Caco-2 (cell line): ENCODE measurements at regions not wholly inside any gene's neighbourhood (a gene's known extent, or its start where the extent isn't known, plus 50 kb on each side); places are given as distances from the start of the nearest gene placed in this dataset.

Experiments
- BruUV-seq: library from RNA; stranded (reverse); fragments of 400-500 nt; replicated peaks from 2 replicates; lab custom pipeline; 2021; lab: Mats Ljungman, UMichigan
- CTCF ChIA-PET: fragments of 300-600 bp; sonication (Branson Sonifier 250); formaldehyde crosslinking; loops from one replicate; lab custom pipeline; 2022; ENCODE audit warnings: antibody characterized with exemption; lab: Charles Lee
- POLR2A ChIA-PET: fragments of 300-600 bp; sonication (Branson Sonifier 250); formaldehyde crosslinking; loops from one replicate; lab custom pipeline; 2022; ENCODE audit warnings: antibody characterized with exemption; lab: Charles Lee
- DNase-seq, 2 experiments: peaks; one replicate each; pipeline versions ENCODE4 v3.0.0 to v3.0.0-alpha.2; 2020 to 2022
- H3K27me3 ChIP-seq: replicated peaks from 2 replicates; pipeline ENCODE4 v1.6.0; 2011; ENCODE audit warnings: low read length; ENCODE audit not compliant: control insufficient read depth, insufficient read depth
- H3K36me3 ChIP-seq: 2 replicates; pipeline ENCODE4 v1.5.1; 2011; ENCODE audit warnings: low read length; ENCODE audit not compliant: control insufficient read depth, insufficient read depth
- H3K4me1 ChIP-seq: fragments of 250-450 bp; sonication (Bioruptor Pico); 2 replicates; pipeline ENCODE4 v1.5.1; 2020; ENCODE audit warnings: mild to moderate bottlenecking
- H3K4me3 ChIP-seq: 2 replicates; pipeline ENCODE4 v1.5.1; 2011; ENCODE audit warnings: low read depth, mild to moderate bottlenecking, control low read depth, low read length
- H3K9me3 ChIP-seq: fragments of 250-450 bp; sonication (Bioruptor Pico); 2 replicates; pipeline ENCODE4 v1.5.1; 2020; ENCODE audit warnings: mild to moderate bottlenecking, moderate library complexity
- H3K27ac Mint-ChIP-seq: one replicate; pipeline ENCODE4 v1.8.0; 2022; ENCODE audit warnings: mixed read lengths; ENCODE audit not compliant: unreplicated experiment
- H3K27me3 Mint-ChIP-seq: one replicate; pipeline ENCODE4 v1.8.0; 2022; ENCODE audit warnings: mixed read lengths; ENCODE audit not compliant: insufficient read depth, unreplicated experiment
- H3K36me3 Mint-ChIP-seq: one replicate; pipeline ENCODE4 v1.8.0; 2022; ENCODE audit warnings: mild to moderate bottlenecking, mixed read lengths; ENCODE audit not compliant: insufficient read depth, unreplicated experiment
- H3K4me1 Mint-ChIP-seq: one replicate; pipeline ENCODE4 v1.8.0; 2022; ENCODE audit warnings: low read depth, mixed read lengths; ENCODE audit not compliant: unreplicated experiment
- H3K4me3 Mint-ChIP-seq: one replicate; pipeline ENCODE4 v1.8.0; 2022; ENCODE audit warnings: mild to moderate bottlenecking, moderate library complexity, mixed read lengths; ENCODE audit not compliant: unreplicated experiment
- H3K9me3 Mint-ChIP-seq: one replicate; pipeline ENCODE4 v1.8.0; 2022; ENCODE audit warnings: mixed read lengths; ENCODE audit not compliant: unreplicated experiment
- CTCF ChIP-seq, 2 experiments: fragments of 200-600 bp in 1 of 2; IDR thresholded peaks; 1 replicate in 1 of 2; 2 replicates in 1 of 2; pipeline versions ENCODE4 v1.5.1 to v1.8.0; 2011 to 2022; ENCODE audit warnings: antibody characterized with exemption in 1 of 2, control low read depth in 1 of 2, inconsistent platforms in 1 of 2, low read depth in 1 of 2, low read length in 1 of 2, mild to moderate bottlenecking in 1 of 2, moderate library complexity in 1 of 2; ENCODE audit not compliant: insufficient read depth in 1 of 2, severe bottlenecking in 1 of 2, unreplicated experiment in 1 of 2
- intact Hi-C: fragments of 100-400 bp; cut with micrococcal nuclease; formaldehyde crosslinking; loops from one replicate; pipeline ENCODE4 v1.10.0; 2022; ENCODE audit not compliant: unreplicated experiment

DNA sequence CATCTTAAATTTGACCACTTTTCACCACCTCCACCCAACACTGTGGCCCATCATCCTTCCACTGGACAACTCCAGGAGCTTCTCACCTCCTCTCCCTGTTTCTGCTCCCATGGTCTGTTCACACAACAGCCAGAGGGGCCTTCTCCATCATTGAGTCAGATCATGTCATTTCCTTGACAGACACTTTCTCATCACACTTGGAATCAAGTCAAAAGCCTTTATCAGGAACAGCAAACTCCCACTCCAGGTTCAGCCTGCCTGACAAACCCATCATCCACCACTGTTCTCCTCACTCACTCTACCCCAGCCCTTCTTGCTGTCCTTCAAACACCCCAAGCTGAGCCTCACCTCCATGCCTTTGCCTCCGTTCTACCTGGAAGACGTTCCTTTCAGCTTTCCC is 78.4 kb upstream of the ADRA1B start:
- H3K4me3 Mint-ChIP-seq, result no peak overlapping the region
- intact Hi-C loops, result no loop called here
- Histone ChIP-seq H3K4me1 (no peaks in the 10 kb centered on the region), H3K36me3 (no peaks in the 10 kb centered on the region), H3K9me3 (no peaks in the 10 kb centered on the region), H3K4me3 (no peak overlapping the region), H3K27me3 (no peaks in the 10 kb centered on the region; the same call in none of the 2 replicates)
- peaks cover 21% of the 10 kb centered on the region for H3K27me3 Mint-ChIP-seq
- DNase-seq, result no peak
- no peaks in the 10 kb centered on the region for H3K9me3 Mint-ChIP-seq
- ChIA-PET CTCF (no interaction called here), POLR2A (no interaction called here)
- no peaks in the 10 kb centered on the region for H3K36me3 Mint-ChIP-seq
- H3K27ac Mint-ChIP-seq, result no peak overlapping the region
- no peaks in the 10 kb centered on the region for H3K4me1 Mint-ChIP-seq
- no peak for TF ChIP-seq CTCF (IDR thresholded peaks at IDR 0.05; ENCODE audit: insufficient read depth in 1 of 2, low read depth in 1 of 2, low read length in 1 of 2, severe bottlenecking in 1 of 2, unreplicated experiment in 1 of 2)
- BruUV-seq, result no TSS peak

GRCh38 chr5:159838551-159839222 is 77.6 kb upstream of the ADRA1B start:
- H3K9me3 Mint-ChIP-seq, result no peaks in the 10 kb centered on the region
- H3K27me3 Mint-ChIP-seq, result peaks cover 16% of the 10 kb centered on the region
- no peaks in the 10 kb centered on the region for H3K4me1 ChIP-seq
- no peak for DNase-seq
- BruUV-seq, result no TSS peak
- TF ChIP-seq CTCF (IDR thresholded peaks at IDR 0.05; ENCODE audit: insufficient read depth in 1 of 2, low read depth in 1 of 2, low read length in 1 of 2, severe bottlenecking in 1 of 2, unreplicated experiment in 1 of 2), result no peak
- ChIA-PET POLR2A (no interaction called here), CTCF (no interaction called here)
- H3K36me3 ChIP-seq, result no peaks in the 10 kb centered on the region
- no peaks in the 10 kb centered on the region for H3K4me1 Mint-ChIP-seq
- no peak overlapping the region for H3K4me3 Mint-ChIP-seq
- no peak overlapping the region for H3K27ac Mint-ChIP-seq
- H3K27me3 ChIP-seq, result no peaks in the 10 kb centered on the region; the same call in none of the 2 replicates
- no peaks in the 10 kb centered on the region for H3K36me3 Mint-ChIP-seq
- no peaks in the 10 kb centered on the region for H3K9me3 ChIP-seq
- intact Hi-C loops, result no loop called here
- no peak overlapping the region for H3K4me3 ChIP-seq

GRCh38 chr5:159844267-159845121 is 71.8 kb upstream of the ADRA1B start:
- ChIA-PET CTCF (interaction anchor here (0.6 kb wide), 1 partner anchor 179 kb away, joined by 3 read pairs; no protein-coding TSS in a partner anchor), POLR2A (no interaction called here)
- no TSS peak for BruUV-seq
- H3K27me3 ChIP-seq, result no peaks in the 10 kb centered on the region; the same call in 1 of the 2 replicates
- no peak for TF ChIP-seq CTCF (IDR thresholded peaks at IDR 0.05; ENCODE audit: insufficient read depth in 1 of 2, low read depth in 1 of 2, low read length in 1 of 2, severe bottlenecking in 1 of 2, unreplicated experiment in 1 of 2)
- H3K9me3 ChIP-seq, result no peaks in the 10 kb centered on the region
- intact Hi-C loops, result no loop called here
- Mint-ChIP-seq H3K36me3 (no peaks in the 10 kb centered on the region), H3K4me3 (no peak overlapping the region), H3K4me1 (no peaks in the 10 kb centered on the region), H3K27ac (no peak overlapping the region), H3K9me3 (no peaks in the 10 kb centered on the region), H3K27me3 (peaks cover 11% of the 10 kb centered on the region)
- H3K4me3 ChIP-seq, result no peak overlapping the region
- H3K36me3 ChIP-seq, result no peaks in the 10 kb centered on the region
- DNase-seq, result no peak
- H3K4me1 ChIP-seq, result no peaks in the 10 kb centered on the region
